SU-DHL-6 (cell line): ENCODE measurements at regions not wholly inside any gene's neighbourhood (a gene's known extent, or its start where the extent isn't known, plus 50 kb on each side); places are given as distances from the start of the nearest gene placed in this dataset.

ENCODE experiments used
- CTCF ChIP-seq: fragments of 200-600 bp; sonication (generic); IDR thresholded peaks from one replicate; pipeline ENCODE4 v1.5.1; 2017; ENCODE audit warnings: antibody characterized with exemption, mild to moderate bottlenecking, low read length, moderate library complexity; ENCODE audit not compliant: insufficient read depth, poor library complexity, severe bottlenecking
- EZH2phosphoT487 ChIP-seq: fragments of 200-600 bp; sonication (generic), shearing (Covaris generic); conservative IDR thresholded peaks from 2 replicates; pipeline ENCODE4 v1.6.1; 2018; ENCODE audit warnings: mild to moderate bottlenecking, antibody characterized with exemption, low read length, moderate library complexity, mixed read lengths

- no peak for TF ChIP-seq CTCF
- TF ChIP-seq EZH2phosphoT487, result no peak
Observed at GRCh38 chr6:85856235-85856634, 213.5 kb upstream of the SYNCRIP start.
